Astrocyte (in vitro differentiated cells and primary cell): ENCODE measurements at regions not wholly inside any gene's neighbourhood (a gene's known extent, or its start where the extent isn't known, plus 50 kb on each side); places are given as distances from the start of the nearest gene placed in this dataset.

Experiments used
- DNase-seq: peaks from one replicate; pipeline ENCODE4 v3.0.0-alpha.2; 2010; ENCODE audit warnings: low read depth
- FAIRE-seq: peaks from 2 replicates; lab custom pipeline; 2011; peaks lifted over from hg19 to GRCh38; lab: Jason Lieb, UNC
- H2AFZ ChIP-seq: 2 replicates; pipeline ENCODE4 v1.6.0; 2012; ENCODE audit warnings: low read depth, low read length, inconsistent platforms
- H3K27ac ChIP-seq: 2 replicates; pipeline ENCODE4 v1.5.1; 2011; ENCODE audit warnings: low read depth, low read length, inconsistent platforms
- H3K27me3 ChIP-seq: 2 replicates; pipeline ENCODE4 v1.6.0; 2011; ENCODE audit warnings: low read length, inconsistent platforms; ENCODE audit not compliant: insufficient read depth
- H3K36me3 ChIP-seq: 2 replicates; pipeline ENCODE4 v1.5.1; 2011; ENCODE audit warnings: low read length, inconsistent platforms; ENCODE audit not compliant: insufficient read depth
- H3K4me1 ChIP-seq: 2 replicates; pipeline ENCODE4 v1.5.1; 2011; ENCODE audit warnings: low read length, inconsistent platforms; ENCODE audit not compliant: insufficient read depth
- H3K4me2 ChIP-seq: 2 replicates; pipeline ENCODE4 v1.6.0; 2012; ENCODE audit warnings: low read length, inconsistent platforms
- H3K4me3 ChIP-seq: 2 replicates; pipeline ENCODE4 v1.5.1; 2011; ENCODE audit warnings: low read depth, mild to moderate bottlenecking, low read length, inconsistent platforms; ENCODE audit not compliant: insufficient read depth
- H3K79me2 ChIP-seq: 2 replicates; pipeline ENCODE4 v1.6.0; 2012; ENCODE audit warnings: mild to moderate bottlenecking, low read length, inconsistent platforms; ENCODE audit not compliant: insufficient read depth
- H3K9ac ChIP-seq: 2 replicates; pipeline ENCODE4 v1.6.0; 2012; ENCODE audit warnings: mild to moderate bottlenecking, low read length, inconsistent platforms
- H3K9me3 ChIP-seq: 2 replicates; pipeline ENCODE4 v1.5.1; 2012; ENCODE audit warnings: low read depth, mild to moderate bottlenecking, low read length, inconsistent platforms; ENCODE audit not compliant: insufficient read depth
- H4K20me1 ChIP-seq: 2 replicates; pipeline ENCODE4 v1.6.0; 2012; ENCODE audit warnings: low read length, inconsistent platforms; ENCODE audit not compliant: insufficient read depth
- H3K27ac Mint-ChIP-seq: one replicate; pipeline ENCODE4 v1.8.0; 2021; ENCODE audit warnings: mild to moderate bottlenecking, mixed read lengths; ENCODE audit not compliant: unreplicated experiment
- H3K27me3 Mint-ChIP-seq: one replicate; pipeline ENCODE4 v1.8.0; 2021; ENCODE audit warnings: low read depth, mixed read lengths; ENCODE audit not compliant: unreplicated experiment
- H3K36me3 Mint-ChIP-seq: one replicate; pipeline ENCODE4 v1.8.0; 2021; ENCODE audit warnings: low read depth, mixed read lengths; ENCODE audit not compliant: unreplicated experiment
- H3K4me1 Mint-ChIP-seq: one replicate; pipeline ENCODE4 v1.8.0; 2021; ENCODE audit warnings: low read depth, mixed read lengths; ENCODE audit not compliant: unreplicated experiment
- H3K4me3 Mint-ChIP-seq: one replicate; pipeline ENCODE4 v1.8.0; 2021; ENCODE audit warnings: mild to moderate bottlenecking, moderate library complexity, mixed read lengths; ENCODE audit not compliant: unreplicated experiment
- H3K9me3 Mint-ChIP-seq: one replicate; pipeline ENCODE4 v1.8.0; 2021; ENCODE audit warnings: mild to moderate bottlenecking, mixed read lengths; ENCODE audit not compliant: unreplicated experiment
- CTCF ChIP-seq: IDR thresholded peaks from 2 replicates; pipeline ENCODE4 v1.5.1; 2011; ENCODE audit warnings: low read depth, mild to moderate bottlenecking, inconsistent platforms, low read length, moderate library complexity; ENCODE audit not compliant: insufficient read depth
- EZH2 ChIP-seq: IDR thresholded peaks from 2 replicates; pipeline ENCODE4 v1.6.1; 2012; ENCODE audit warnings: mild to moderate bottlenecking, low read length, inconsistent platforms; ENCODE audit not compliant: insufficient read depth

GRCh38 chr22:22983816-22984215, 86.5 kb upstream of the GNAZ start:
- Histone ChIP-seq H4K20me1 (no peaks in the 10 kb centered on the region), H3K27ac (no peak overlapping the region), H3K79me2 (no peaks in the 10 kb centered on the region), H3K9me3 (no peaks in the 10 kb centered on the region), H3K36me3 (no peaks in the 10 kb centered on the region), H3K9ac (no peak overlapping the region), H3K27me3 (no peaks in the 10 kb centered on the region), H2AFZ (no peak overlapping the region), H3K4me1 (no peaks in the 10 kb centered on the region), H3K4me3 (no peak overlapping the region), H3K4me2 (no peak overlapping the region)
- Mint-ChIP-seq H3K27me3 (peaks cover 30% of the 10 kb centered on the region), H3K4me3 (no peak overlapping the region), H3K36me3 (no peaks in the 10 kb centered on the region), H3K27ac (no peak overlapping the region), H3K4me1 (no peaks in the 10 kb centered on the region), H3K9me3 (peaks cover 12% of the 10 kb centered on the region)
- FAIRE-seq = no peak
- TF ChIP-seq CTCF (no peak), EZH2 (no peak)
- no peak for DNase-seq

- FAIRE-seq = no peak
- Mint-ChIP-seq H3K27ac (no peak overlapping the region), H3K27me3 (peaks cover 35% of the 10 kb centered on the region), H3K4me1 (no peaks in the 10 kb centered on the region), H3K9me3 (peaks cover 10% of the 10 kb centered on the region), H3K36me3 (no peaks in the 10 kb centered on the region), H3K4me3 (no peak overlapping the region)
- Histone ChIP-seq H3K4me1 (no peaks in the 10 kb centered on the region), H3K4me3 (no peak overlapping the region), H3K27me3 (no peaks in the 10 kb centered on the region), H3K9me3 (no peaks in the 10 kb centered on the region), H3K36me3 (no peaks in the 10 kb centered on the region), H2AFZ (no peak overlapping the region), H3K4me2 (no peak overlapping the region), H3K27ac (no peak overlapping the region), H3K9ac (no peak overlapping the region), H4K20me1 (no peaks in the 10 kb centered on the region), H3K79me2 (no peaks in the 10 kb centered on the region)
- no peak for DNase-seq
- TF ChIP-seq CTCF (no peak), EZH2 (no peak)
Measured at GRCh38 chr22:22984967-22985366, 85.4 kb upstream of the GNAZ start.

GRCh38 chr22:22986008-22986407, 84.3 kb upstream of the GNAZ start:
- Histone ChIP-seq H3K27ac (no peak overlapping the region), H3K4me2 (no peak overlapping the region), H2AFZ (no peak overlapping the region), H4K20me1 (no peaks in the 10 kb centered on the region), H3K9me3 (no peaks in the 10 kb centered on the region), H3K79me2 (no peaks in the 10 kb centered on the region), H3K4me1 (no peaks in the 10 kb centered on the region), H3K27me3 (no peaks in the 10 kb centered on the region), H3K36me3 (no peaks in the 10 kb centered on the region), H3K9ac (no peak overlapping the region), H3K4me3 (no peak overlapping the region)
- Mint-ChIP-seq H3K4me1 (no peaks in the 10 kb centered on the region), H3K4me3 (no peak overlapping the region), H3K36me3 (no peaks in the 10 kb centered on the region), H3K27ac (no peak overlapping the region), H3K27me3 (peaks cover 45% of the 10 kb centered on the region), H3K9me3 (peaks cover 7% of the 10 kb centered on the region)
- no peak for FAIRE-seq
- DNase-seq = no peak
- TF ChIP-seq CTCF (no peak), EZH2 (no peak)
